HEK293 (cell line): ENCODE measurements at regions not wholly inside any gene's neighbourhood (a gene's known extent, or its start where the extent isn't known, plus 50 kb on each side); places are given as distances from the start of the nearest gene placed in this dataset.

ENCODE experiments used
- CTCF ChIA-PET: fragments of 350-600 bp; formaldehyde crosslinking; extraction: SDS; loops from one replicate; lab custom pipeline; 2021; ENCODE audit warnings: antibody characterized with exemption; lab: Yijun Ruan, JAX
- POLR2A ChIA-PET: fragments of 300-600 bp; formaldehyde crosslinking; extraction: SDS; loops from one replicate; lab custom pipeline; 2020; ENCODE audit warnings: antibody characterized with exemption, inconsistent platforms; lab: Yijun Ruan, JAX
- H3K27ac ChIP-seq: fragments of 200-500 bp; sonication (Bioruptor generic); 2 replicates; pipeline ENCODE4 v1.5.1; 2014; ENCODE audit warnings: low read depth, low read length, control low read depth, inconsistent platforms; ENCODE audit errors: extremely low read depth
- H3K36me3 ChIP-seq, 2 experiments: fragments of 200-500 bp in 1 of 2; sonication (Bioruptor generic) in 1 of 2; 1 replicate in 1 of 2; 2 replicates in 1 of 2; pipeline ENCODE4 v1.5.1; 2014 to 2017; ENCODE audit warnings: inconsistent platforms in 2 of 2, low read length in 2 of 2; ENCODE audit not compliant: control insufficient read depth in 2 of 2, insufficient read depth in 1 of 2
- H3K4me1 ChIP-seq: fragments of 200-500 bp; sonication (Bioruptor generic); 2 replicates; pipeline ENCODE4 v1.5.1; 2014; ENCODE audit warnings: mild to moderate bottlenecking, low read length, inconsistent platforms; ENCODE audit not compliant: control insufficient read depth, insufficient read depth
- H3K4me3 ChIP-seq: 2 replicates; pipeline ENCODE4 v1.5.1; 2011; ENCODE audit warnings: low read depth, mild to moderate bottlenecking, control low read depth, low read length, moderate library complexity
- H3K9me3 ChIP-seq: fragments of 200-500 bp; sonication (Bioruptor generic); 2 replicates; pipeline ENCODE4 v1.5.1; 2014; ENCODE audit warnings: low read depth, low read length, inconsistent platforms; ENCODE audit not compliant: control insufficient read depth, insufficient read depth
- GLI4 ChIP-seq: fragments of 450-650 bp; formaldehyde crosslinking; IDR thresholded peaks from 2 replicates; pipeline ENCODE4 v1.5.1; 2016; ENCODE audit warnings: missing biosample characterization, missing genetic modification characterization
- KLF10 ChIP-seq: fragments of 450-650 bp; IDR thresholded peaks from 2 replicates; pipeline ENCODE4 v1.5.1; 2018; ENCODE audit warnings: missing biosample characterization, mild to moderate bottlenecking, missing genetic modification characterization
- OVOL3 ChIP-seq: fragments of 450-650 bp; formaldehyde crosslinking; IDR thresholded peaks from 2 replicates; pipeline ENCODE4 v1.5.1; 2016; ENCODE audit warnings: missing biosample characterization, missing genetic modification characterization
- TRIM28 ChIP-seq: IDR thresholded peaks from 2 replicates; pipeline ENCODE4 v1.6.1; 2011; ENCODE audit warnings: low read length, control low read depth, borderline replicate concordance
- ZNF114 ChIP-seq: fragments of 450-650 bp; formaldehyde crosslinking; IDR thresholded peaks from 2 replicates; pipeline ENCODE4 v1.5.0; 2017; ENCODE audit warnings: missing biosample characterization, missing genetic modification characterization
- ZNF2 ChIP-seq: fragments of 450-650 bp; formaldehyde crosslinking; IDR thresholded peaks from 2 replicates; pipeline ENCODE4 v1.5.1; 2016; ENCODE audit warnings: missing biosample characterization, missing genetic modification characterization
- ZNF211 ChIP-seq: fragments of 450-650 bp; formaldehyde crosslinking; IDR thresholded peaks from 2 replicates; pipeline ENCODE4 v1.5.1; 2016; ENCODE audit warnings: low read depth, missing biosample characterization, missing genetic modification characterization
- ZNF341 ChIP-seq: fragments of 450-650 bp; formaldehyde crosslinking; IDR thresholded peaks from 2 replicates; pipeline ENCODE4; 2016; ENCODE audit warnings: low read depth, missing biosample characterization, missing genetic modification characterization
- ZNF350 ChIP-seq: fragments of 450-650 bp; formaldehyde crosslinking; IDR thresholded peaks from 2 replicates; pipeline ENCODE4 v1.5.0; 2017; ENCODE audit warnings: missing biosample characterization, mild to moderate bottlenecking, missing genetic modification characterization
- ZNF404 ChIP-seq: fragments of 450-650 bp; formaldehyde crosslinking; IDR thresholded peaks from 2 replicates; pipeline ENCODE4 v1.5.1; 2017; ENCODE audit warnings: missing biosample characterization, missing genetic modification characterization
- ZNF423 ChIP-seq: fragments of 450-650 bp; formaldehyde crosslinking; IDR thresholded peaks from 2 replicates; pipeline ENCODE4 v1.5.1; 2016; ENCODE audit warnings: missing biosample characterization, missing genetic modification characterization
- ZNF510 ChIP-seq: fragments of 450-650 bp; formaldehyde crosslinking; IDR thresholded peaks from 2 replicates; pipeline ENCODE4 v1.5.1; 2018; ENCODE audit warnings: mild to moderate bottlenecking, missing genetic modification characterization, missing biosample characterization; ENCODE audit not compliant: insufficient replicate concordance
- ZNF596 ChIP-seq: fragments of 450-650 bp; IDR thresholded peaks from 2 replicates; pipeline ENCODE4 v1.5.0; 2018; ENCODE audit warnings: missing biosample characterization, mild to moderate bottlenecking, missing genetic modification characterization, moderate library complexity
- ZNF626 ChIP-seq: fragments of 450-650 bp; sonication (Bioruptor Pico); formaldehyde crosslinking; IDR thresholded peaks from 2 replicates; pipeline ENCODE4 v1.5.1; 2018; ENCODE audit warnings: missing biosample characterization, missing genetic modification characterization, inconsistent platforms
- ZNF658 ChIP-seq: fragments of 450-650 bp; formaldehyde crosslinking; IDR thresholded peaks from 2 replicates; pipeline ENCODE4; 2016; ENCODE audit warnings: missing biosample characterization, missing genetic modification characterization
- ZNF776 ChIP-seq: fragments of 450-650 bp; formaldehyde crosslinking; IDR thresholded peaks from 2 replicates; pipeline ENCODE4 v1.5.0; 2017; ENCODE audit warnings: missing biosample characterization, missing genetic modification characterization, borderline replicate concordance
- ZNF791 ChIP-seq: fragments of 450-650 bp; formaldehyde crosslinking; IDR thresholded peaks from 2 replicates; pipeline ENCODE4 v1.5.1; 2016; ENCODE audit warnings: missing biosample characterization, missing genetic modification characterization
- TF ChIP-seq, protein P1 (sequence below): fragments of 450-650 bp; IDR thresholded peaks from 2 replicates; pipeline ENCODE4 v1.5.1; 2018; ENCODE audit warnings: missing biosample characterization, missing genetic modification characterization
- TF ChIP-seq, protein P2 (sequence below): sonication (generic); formaldehyde crosslinking; IDR thresholded peaks from 2 replicates; pipeline ENCODE4 v1.8.1; 2022; ENCODE audit warnings: mild to moderate bottlenecking, moderate library complexity, missing genetic modification reagents
- TF ChIP-seq, protein P3 (sequence below): fragments of 450-650 bp; formaldehyde crosslinking; IDR thresholded peaks from 2 replicates; pipeline ENCODE4 v1.5.1; 2016; ENCODE audit warnings: missing biosample characterization, missing genetic modification characterization
- TF ChIP-seq, protein P4 (sequence below): fragments of 450-650 bp; formaldehyde crosslinking; IDR thresholded peaks from 2 replicates; pipeline ENCODE4 v1.5.1; 2016; ENCODE audit warnings: missing biosample characterization, missing genetic modification characterization
- TF ChIP-seq, protein P5 (sequence below): fragments of 450-650 bp; formaldehyde crosslinking; IDR thresholded peaks from 2 replicates; pipeline ENCODE4 v1.5.1; 2016; ENCODE audit warnings: missing biosample characterization, missing genetic modification characterization, borderline replicate concordance
- TF ChIP-seq, protein P6 (sequence below): fragments of 450-650 bp; formaldehyde crosslinking; IDR thresholded peaks from 2 replicates; pipeline ENCODE4 v1.5.1; 2016; ENCODE audit warnings: missing biosample characterization, missing genetic modification characterization

DNA sequence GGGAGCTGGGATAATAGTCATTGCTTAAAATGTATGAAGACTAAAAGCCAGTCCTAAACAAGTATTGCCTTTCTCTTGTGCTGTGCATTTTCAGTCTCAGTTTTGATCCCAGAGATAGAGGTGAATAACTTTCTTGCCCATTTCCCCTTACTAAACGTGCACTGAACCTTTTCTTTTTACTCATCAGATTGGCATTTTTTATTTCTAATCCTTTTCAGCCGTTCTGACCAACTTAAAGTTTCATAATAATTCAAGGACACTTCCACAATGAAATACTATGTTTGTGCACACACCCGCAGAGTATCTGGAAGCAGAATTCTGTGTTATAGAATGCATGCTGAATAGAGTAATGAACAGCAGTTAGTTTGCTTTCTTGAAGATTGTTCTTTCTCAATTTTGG is 343.6 kb downstream of the LRRC70 start:
- Histone ChIP-seq H3K4me3 (no peak overlapping the region), H3K36me3 (no peaks in the 10 kb centered on the region), H3K27ac (no peak overlapping the region), H3K4me1 (no peaks in the 10 kb centered on the region), H3K9me3 (no peaks in the 10 kb centered on the region)
- POLR2A ChIA-PET: no interaction called here
- TF ChIP-seq, protein P1, sequence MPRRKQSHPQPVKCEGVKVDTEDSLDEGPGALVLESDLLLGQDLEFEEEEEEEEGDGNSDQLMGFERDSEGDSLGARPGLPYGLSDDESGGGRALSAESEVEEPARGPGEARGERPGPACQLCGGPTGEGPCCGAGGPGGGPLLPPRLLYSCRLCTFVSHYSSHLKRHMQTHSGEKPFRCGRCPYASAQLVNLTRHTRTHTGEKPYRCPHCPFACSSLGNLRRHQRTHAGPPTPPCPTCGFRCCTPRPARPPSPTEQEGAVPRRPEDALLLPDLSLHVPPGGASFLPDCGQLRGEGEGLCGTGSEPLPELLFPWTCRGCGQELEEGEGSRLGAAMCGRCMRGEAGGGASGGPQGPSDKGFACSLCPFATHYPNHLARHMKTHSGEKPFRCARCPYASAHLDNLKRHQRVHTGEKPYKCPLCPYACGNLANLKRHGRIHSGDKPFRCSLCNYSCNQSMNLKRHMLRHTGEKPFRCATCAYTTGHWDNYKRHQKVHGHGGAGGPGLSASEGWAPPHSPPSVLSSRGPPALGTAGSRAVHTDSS: no peak
- TF ChIP-seq ZNF2 (tag by site-specific recombination) (no peak), ZNF211 (tag by site-specific recombination) (no peak), GLI4 (tag by site-specific recombination) (no peak), OVOL3 (no peak), ZNF510 (tag by site-specific recombination) (no peak), ZNF350 (tag by site-specific recombination) (no peak), ZNF626 (tag by site-specific recombination) (no peak), ZNF658 (tag by site-specific recombination) (no peak)
- TF ChIP-seq, protein P2, sequence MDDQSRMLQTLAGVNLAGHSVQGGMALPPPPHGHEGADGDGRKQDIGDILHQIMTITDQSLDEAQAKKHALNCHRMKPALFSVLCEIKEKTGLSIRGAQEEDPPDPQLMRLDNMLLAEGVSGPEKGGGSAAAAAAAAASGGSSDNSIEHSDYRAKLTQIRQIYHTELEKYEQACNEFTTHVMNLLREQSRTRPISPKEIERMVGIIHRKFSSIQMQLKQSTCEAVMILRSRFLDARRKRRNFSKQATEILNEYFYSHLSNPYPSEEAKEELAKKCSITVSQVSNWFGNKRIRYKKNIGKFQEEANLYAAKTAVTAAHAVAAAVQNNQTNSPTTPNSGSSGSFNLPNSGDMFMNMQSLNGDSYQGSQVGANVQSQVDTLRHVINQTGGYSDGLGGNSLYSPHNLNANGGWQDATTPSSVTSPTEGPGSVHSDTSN (CRISPR knock-in tag): no peak
- CTCF ChIA-PET: no interaction called here

DNA sequence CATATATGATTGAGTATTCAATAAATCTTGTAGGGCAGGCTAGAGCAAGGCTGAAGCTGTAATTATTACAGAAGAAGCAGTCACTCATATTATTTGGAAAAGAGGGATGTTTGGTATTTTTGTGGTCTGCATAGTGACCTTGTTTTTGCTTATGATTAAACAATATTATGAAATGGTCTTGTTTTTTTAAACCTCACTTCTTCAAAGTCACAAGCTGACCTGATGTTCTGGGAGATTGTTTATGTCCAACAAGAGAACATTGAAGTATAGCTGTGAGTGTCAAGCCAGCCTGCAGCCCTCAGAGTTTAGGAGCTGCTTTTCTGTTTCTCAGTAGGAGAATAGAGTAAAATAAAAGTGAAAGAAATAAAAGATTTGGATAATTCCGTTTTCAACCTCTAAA is 342.2 kb downstream of the LRRC70 start:
- TF ChIP-seq ZNF341: no peak
- TF ChIP-seq, all 188 proteins: peak for 0
- CTCF ChIA-PET: no interaction called here
- POLR2A ChIA-PET: no interaction called here
- Histone ChIP-seq H3K27ac (no peak overlapping the region), H3K4me1 (no peaks in the 10 kb centered on the region), H3K4me3 (no peak overlapping the region), H3K36me3 (no peaks in the 10 kb centered on the region), H3K9me3 (no peaks in the 10 kb centered on the region)

DNA sequence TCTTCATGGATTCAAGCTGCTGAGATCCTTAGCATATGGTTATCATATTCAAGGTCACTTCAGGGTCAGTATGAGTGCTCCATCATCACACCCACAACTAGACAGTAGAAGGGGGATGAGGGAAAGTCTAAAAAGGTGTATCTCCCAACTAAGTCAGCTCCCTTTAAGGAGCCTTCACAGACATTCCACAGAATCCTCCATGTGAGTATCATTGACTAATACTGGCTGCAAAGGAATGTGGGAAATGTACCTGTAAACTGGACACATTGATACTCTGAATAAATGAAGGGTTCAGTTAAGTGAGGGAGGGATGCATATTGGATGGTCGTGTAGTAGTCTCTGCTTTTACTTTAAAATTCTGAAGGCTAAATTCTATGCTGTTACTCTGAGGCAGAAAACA is 330.7 kb downstream of the LRRC70 start:
- H3K36me3 ChIP-seq: no peaks in the 10 kb centered on the region
- no peak overlapping the region for H3K27ac ChIP-seq
- H3K4me3 ChIP-seq: no peak overlapping the region
- ChIA-PET CTCF (no interaction called here), POLR2A (no interaction called here)
- TF ChIP-seq, protein P3, sequence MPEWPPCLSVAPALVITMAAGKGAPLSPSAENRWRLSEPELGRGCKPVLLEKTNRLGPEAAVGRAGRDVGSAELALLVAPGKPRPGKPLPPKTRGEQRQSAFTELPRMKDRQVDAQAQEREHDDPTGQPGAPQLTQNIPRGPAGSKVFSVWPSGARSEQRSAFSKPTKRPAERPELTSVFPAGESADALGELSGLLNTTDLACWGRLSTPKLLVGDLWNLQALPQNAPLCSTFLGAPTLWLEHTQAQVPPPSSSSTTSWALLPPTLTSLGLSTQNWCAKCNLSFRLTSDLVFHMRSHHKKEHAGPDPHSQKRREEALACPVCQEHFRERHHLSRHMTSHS (tag by site-specific recombination): no peak
- TF ChIP-seq TRIM28: no peak
- no peaks in the 10 kb centered on the region for H3K4me1 ChIP-seq
- H3K9me3 ChIP-seq: no peaks in the 10 kb centered on the region

DNA sequence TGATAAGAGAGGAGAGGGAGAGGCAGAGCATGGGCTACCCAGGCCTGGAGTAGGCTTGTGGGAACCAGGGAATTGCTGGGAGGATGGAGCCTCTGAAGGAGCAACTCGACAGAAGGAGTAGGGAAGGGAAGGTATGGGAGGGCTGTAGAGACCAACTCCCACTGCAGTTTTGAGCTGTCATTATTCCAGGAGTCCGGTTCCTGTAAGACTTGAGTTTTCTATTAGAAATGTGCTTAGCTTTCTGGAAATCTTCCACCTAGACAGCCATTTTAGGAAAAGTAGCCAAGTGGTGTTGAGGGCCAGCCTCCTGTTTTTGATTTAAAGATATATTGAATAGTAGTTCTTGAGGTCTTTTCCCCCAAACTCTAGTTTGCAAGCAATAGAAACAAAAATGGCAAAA is 323.5 kb downstream of the LRRC70 start:
- CTCF ChIA-PET: no interaction called here
- Histone ChIP-seq H3K27ac (no peak overlapping the region), H3K4me3 (no peak overlapping the region), H3K36me3 (no peaks in the 10 kb centered on the region), H3K4me1 (no peaks in the 10 kb centered on the region), H3K9me3 (no peaks in the 10 kb centered on the region)
- POLR2A ChIA-PET: no interaction called here
- TF ChIP-seq ZNF423 (tag by site-specific recombination): no peak
- TF ChIP-seq, protein P4, sequence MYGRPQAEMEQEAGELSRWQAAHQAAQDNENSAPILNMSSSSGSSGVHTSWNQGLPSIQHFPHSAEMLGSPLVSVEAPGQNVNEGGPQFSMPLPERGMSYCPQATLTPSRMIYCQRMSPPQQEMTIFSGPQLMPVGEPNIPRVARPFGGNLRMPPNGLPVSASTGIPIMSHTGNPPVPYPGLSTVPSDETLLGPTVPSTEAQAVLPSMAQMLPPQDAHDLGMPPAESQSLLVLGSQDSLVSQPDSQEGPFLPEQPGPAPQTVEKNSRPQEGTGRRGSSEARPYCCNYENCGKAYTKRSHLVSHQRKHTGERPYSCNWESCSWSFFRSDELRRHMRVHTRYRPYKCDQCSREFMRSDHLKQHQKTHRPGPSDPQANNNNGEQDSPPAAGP (tag by site-specific recombination): no peak
- no peak for TF ChIP-seq ZNF404
- no peak for TF ChIP-seq ZNF776
- TF ChIP-seq, protein P5, sequence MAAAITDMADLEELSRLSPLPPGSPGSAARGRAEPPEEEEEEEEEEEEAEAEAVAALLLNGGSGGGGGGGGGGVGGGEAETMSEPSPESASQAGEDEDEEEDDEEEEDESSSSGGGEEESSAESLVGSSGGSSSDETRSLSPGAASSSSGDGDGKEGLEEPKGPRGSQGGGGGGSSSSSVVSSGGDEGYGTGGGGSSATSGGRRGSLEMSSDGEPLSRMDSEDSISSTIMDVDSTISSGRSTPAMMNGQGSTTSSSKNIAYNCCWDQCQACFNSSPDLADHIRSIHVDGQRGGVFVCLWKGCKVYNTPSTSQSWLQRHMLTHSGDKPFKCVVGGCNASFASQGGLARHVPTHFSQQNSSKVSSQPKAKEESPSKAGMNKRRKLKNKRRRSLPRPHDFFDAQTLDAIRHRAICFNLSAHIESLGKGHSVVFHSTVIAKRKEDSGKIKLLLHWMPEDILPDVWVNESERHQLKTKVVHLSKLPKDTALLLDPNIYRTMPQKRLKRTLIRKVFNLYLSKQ (tag by site-specific recombination): no peak
- TF ChIP-seq ZNF596 (tag by site-specific recombination): no peak
- no peak for TF ChIP-seq KLF10 (tag by site-specific recombination)
- no peak for TF ChIP-seq ZNF791
- no peak for TF ChIP-seq ZNF114 (tag by site-specific recombination)
- TF ChIP-seq ZNF2 (tag by site-specific recombination): no peak
- TF ChIP-seq, protein P6, sequence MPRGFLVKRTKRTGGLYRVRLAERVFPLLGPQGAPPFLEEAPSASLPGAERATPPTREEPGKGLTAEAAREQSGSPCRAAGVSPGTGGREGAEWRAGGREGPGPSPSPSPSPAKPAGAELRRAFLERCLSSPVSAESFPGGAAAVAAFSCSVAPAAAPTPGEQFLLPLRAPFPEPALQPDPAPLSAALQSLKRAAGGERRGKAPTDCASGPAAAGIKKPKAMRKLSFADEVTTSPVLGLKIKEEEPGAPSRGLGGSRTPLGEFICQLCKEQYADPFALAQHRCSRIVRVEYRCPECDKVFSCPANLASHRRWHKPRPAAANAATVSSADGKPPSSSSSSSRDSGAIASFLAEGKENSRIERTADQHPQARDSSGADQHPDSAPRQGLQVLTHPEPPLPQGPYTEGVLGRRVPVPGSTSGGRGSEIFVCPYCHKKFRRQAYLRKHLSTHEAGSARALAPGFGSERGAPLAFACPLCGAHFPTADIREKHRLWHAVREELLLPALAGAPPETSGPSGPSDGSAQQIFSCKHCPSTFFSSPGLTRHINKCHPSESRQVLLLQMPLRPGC: no peak
